Thyroid gland (tissue), 4 donors: ENCODE measurements at regions not wholly inside any gene's neighbourhood (a gene's known extent, or its start where the extent isn't known, plus 50 kb on each side); places are given as distances from the start of the nearest gene placed in this dataset.

Experiments used
- DNase-seq, 2 donors: peaks; one replicate each; pipeline ENCODE4 v3.0.0-alpha.2; 2019
- H3K27ac ChIP-seq, 3 donors: fragments of 200-600 bp; sonication (generic); 1 replicate in 2 of 3; 2 replicates in 1 of 3; pipeline ENCODE4 v1.5.1; 2016 to 2019; ENCODE audit warnings: mild to moderate bottlenecking in 1 of 3, moderate library complexity in 1 of 3
- H3K27me3 ChIP-seq: fragments of 200-600 bp; sonication (generic); one replicate; pipeline ENCODE4 v1.5.1; 2019
- H3K36me3 ChIP-seq, 2 donors: fragments of 200-600 bp; sonication (generic); one replicate each; pipeline ENCODE4 v1.5.1; 2016 to 2019
- H3K4me1 ChIP-seq, 2 donors: fragments of 200-600 bp; sonication (generic); one replicate each; pipeline ENCODE4 v1.5.1; 2017 to 2019
- H3K4me3 ChIP-seq, 3 donors: fragments of 200-600 bp; sonication (generic); replicated peaks in 1 of 3; 1 replicate in 2 of 3; 2 replicates in 1 of 3; pipeline ENCODE4 v1.5.1; 2016; ENCODE audit warnings: mild to moderate bottlenecking in 1 of 3
- H3K9me3 ChIP-seq: fragments of 200-600 bp; sonication (generic); one replicate; pipeline ENCODE4 v1.5.1; 2017
- CTCF ChIP-seq, 6 experiments: fragments of 200-600 bp in 3 of 6; fragments of 450-650 bp in 3 of 6; sonication (generic) in 3 of 6; IDR thresholded peaks; one replicate each; pipeline ENCODE4 v1.5.1; 2016 to 2019; ENCODE audit warnings: antibody characterized with exemption in 6 of 6, mild to moderate bottlenecking in 2 of 6, inconsistent platforms in 1 of 6, moderate library complexity in 1 of 6
- POLR2A ChIP-seq, 2 donors: fragments of 450-650 bp; IDR thresholded peaks; one replicate each; pipeline ENCODE4 v1.6.1; 2017; ENCODE audit warnings: antibody characterized with exemption in 2 of 2, mild to moderate bottlenecking in 2 of 2, moderate library complexity in 1 of 2
- WGBS, 2 donors: methylation state at CpG; one replicate each; pipeline ENCODE4 v1.1.5; 2017; 5-methylcytosine and 5-hydroxymethylcytosine counted together
- intact Hi-C: fragments of 100-400 bp; cut with DNase I; formaldehyde crosslinking; loops from one replicate; pipeline ENCODE4 v1.15.1; 2023

DNA sequence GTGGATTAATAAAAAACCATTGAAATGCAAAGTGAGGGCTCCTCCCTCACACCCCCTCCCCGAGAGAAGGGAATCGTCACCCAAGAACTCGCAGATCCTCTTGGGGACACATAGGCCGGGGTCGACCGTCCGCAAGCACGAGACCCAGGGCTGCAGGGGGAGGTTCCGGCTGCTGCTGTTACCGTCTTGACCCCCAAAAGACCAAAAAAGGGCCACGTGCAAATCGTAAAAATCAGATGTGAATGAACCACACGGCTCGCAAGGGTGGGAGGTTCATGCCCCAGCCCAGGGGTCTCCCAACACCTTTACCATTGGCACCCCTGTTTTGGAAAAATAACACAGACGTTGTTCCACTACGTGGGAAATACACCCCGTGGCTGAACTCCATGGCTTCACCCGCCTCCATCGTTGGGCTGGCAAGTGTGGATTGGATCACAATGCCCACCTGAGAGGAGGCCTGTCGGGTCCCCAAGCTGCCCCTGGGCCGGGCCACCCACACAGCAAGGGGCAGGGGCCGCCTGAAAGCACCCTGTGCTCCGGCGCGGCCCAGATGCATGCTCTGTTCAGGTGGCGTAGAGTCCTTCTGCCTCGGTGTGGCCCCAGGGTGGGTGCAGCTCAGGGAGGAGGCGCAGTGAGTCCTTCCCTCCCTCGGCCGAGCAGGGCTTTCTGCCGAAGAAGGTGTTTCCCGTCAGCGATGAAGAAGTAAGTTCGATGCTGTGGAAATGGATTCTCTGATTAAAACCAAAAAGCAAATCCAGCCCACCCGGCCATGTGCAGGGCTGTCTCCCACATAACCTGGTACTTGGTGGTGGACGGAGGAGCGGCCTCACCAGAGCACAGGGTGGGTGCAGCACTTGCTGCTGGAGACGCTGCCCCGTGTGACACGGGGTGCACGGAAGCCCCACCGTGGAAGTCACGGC, 85.0 kb downstream of the YTHDF1 start:
- Histone ChIP-seq H3K4me1 (no peaks in the 10 kb centered on the region), H3K9me3 (no peaks in the 10 kb centered on the region), H3K27me3 (no peaks in the 10 kb centered on the region), H3K4me3 (no peak overlapping the region), H3K36me3 (no peaks in the 10 kb centered on the region), H3K27ac (no peak overlapping the region)
- TF ChIP-seq POLR2A (IDR thresholded peaks at IDR 0.05) (no peak), CTCF (IDR thresholded peaks at IDR 0.05) (no peak)
- no peak for DNase-seq
- intact Hi-C loops = no loop called here
- WGBS, 2 donors = 62 to 68% methylated on average over 38 to 43 of the region's 43 CpGs

DNA sequence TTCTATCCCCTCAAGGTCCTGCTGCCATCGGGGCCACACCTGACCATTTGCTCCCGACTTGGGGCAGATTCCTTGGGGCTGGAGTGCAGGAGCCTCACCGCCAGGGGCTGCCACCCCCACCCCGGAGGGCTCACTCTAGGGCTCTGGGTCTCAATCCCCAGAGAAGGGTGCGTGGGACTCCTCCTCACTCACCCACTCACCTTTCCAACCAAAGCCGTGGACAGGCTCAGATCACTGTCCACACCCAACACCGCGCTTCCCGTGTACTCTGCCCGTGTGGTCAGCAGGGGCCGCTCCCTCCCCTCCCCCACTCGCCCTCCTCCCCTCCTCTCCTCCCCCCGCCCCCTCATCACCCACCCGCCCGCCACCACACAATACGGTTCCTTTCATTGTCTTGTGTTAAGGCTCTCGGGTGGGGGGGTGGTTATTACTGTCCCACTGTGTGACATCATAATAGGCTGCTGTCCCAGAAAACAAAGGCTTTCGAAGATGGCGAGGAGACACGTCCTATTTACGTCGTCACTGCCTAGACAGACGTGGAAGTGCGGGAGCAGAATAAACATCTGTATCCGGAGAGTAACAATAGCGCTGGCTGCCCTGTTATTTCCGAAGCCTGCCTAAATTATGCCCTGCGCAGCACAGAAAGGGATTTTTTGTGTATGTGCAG, 85.8 kb downstream of the YTHDF1 start:
- no peaks in the 10 kb centered on the region for H3K27me3 ChIP-seq
- no peaks in the 10 kb centered on the region for H3K4me1 ChIP-seq
- no peaks in the 10 kb centered on the region for H3K9me3 ChIP-seq
- 37 to 43% methylated on average over 20 to 25 of the region's 28 CpGs for WGBS, 2 donors
- no peak overlapping the region for H3K27ac ChIP-seq
- DNase-seq = no peak
- H3K4me3 ChIP-seq = no peak overlapping the region
- intact Hi-C loops = no loop called here
- TF ChIP-seq CTCF (IDR thresholded peaks at IDR 0.05) (no peak), POLR2A (IDR thresholded peaks at IDR 0.05) (no peak)
- no peaks in the 10 kb centered on the region for H3K36me3 ChIP-seq

GRCh38 chr20:63129376-63129965, 86.5 kb downstream of the YTHDF1 start:
- Histone ChIP-seq H3K36me3 (no peaks in the 10 kb centered on the region), H3K27ac (no peak overlapping the region), H3K4me3 (no peak overlapping the region), H3K4me1 (no peaks in the 10 kb centered on the region), H3K9me3 (no peaks in the 10 kb centered on the region), H3K27me3 (no peaks in the 10 kb centered on the region)
- TF ChIP-seq POLR2A (IDR thresholded peaks at IDR 0.05) (no peak), CTCF (IDR thresholded peaks at IDR 0.05) (no peak)
- WGBS, 2 donors = 74 to 76% methylated on average over 9 of the region's 9 CpGs
- intact Hi-C loops = no loop called here
- DNase-seq = no peak

- intact Hi-C loops = no loop called here
- DNase-seq = no peak
- 82 to 86% methylated on average over 17 of the region's 17 CpGs for WGBS, 2 donors
- Histone ChIP-seq H3K36me3 (no peaks in the 10 kb centered on the region), H3K27ac (no peak overlapping the region), H3K27me3 (no peaks in the 10 kb centered on the region), H3K4me3 (no peak overlapping the region), H3K9me3 (no peaks in the 10 kb centered on the region), H3K4me1 (no peaks in the 10 kb centered on the region)
- TF ChIP-seq POLR2A (IDR thresholded peaks at IDR 0.05) (no peak), CTCF (IDR thresholded peaks at IDR 0.05) (no peak)
These were observed 87.0 kb downstream of the YTHDF1 start for GRCh38 chr20:63128956-63129355.

DNA sequence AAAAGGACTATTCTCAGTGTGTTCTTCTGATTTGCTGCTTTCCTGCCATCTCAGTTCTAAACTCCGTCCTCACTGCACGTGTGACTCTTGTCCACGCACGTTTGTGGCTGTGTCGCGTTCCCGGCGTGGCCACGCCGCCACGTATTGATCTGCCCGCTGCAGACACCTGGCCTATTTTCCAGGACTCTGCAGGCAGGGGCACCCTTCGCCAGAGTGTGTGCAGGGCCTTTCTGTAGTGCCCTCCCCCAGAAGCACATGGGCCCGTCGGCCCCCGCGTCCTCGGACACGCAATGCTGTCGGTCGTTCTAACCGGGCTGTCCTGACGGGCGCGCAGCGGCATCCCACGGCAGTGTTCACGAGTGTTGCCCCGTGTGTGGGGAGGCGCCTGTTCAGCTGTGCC, 87.6 kb downstream of the YTHDF1 start:
- 91 to 93% methylated on average over 30 of the region's 30 CpGs for WGBS, 2 donors
- intact Hi-C loops = no loop called here
- Histone ChIP-seq H3K9me3 (no peaks in the 10 kb centered on the region), H3K27ac (no peak overlapping the region), H3K27me3 (no peaks in the 10 kb centered on the region), H3K4me3 (no peak overlapping the region), H3K36me3 (no peaks in the 10 kb centered on the region), H3K4me1 (no peaks in the 10 kb centered on the region)
- no peak for DNase-seq
- no peak for TF ChIP-seq POLR2A (IDR thresholded peaks at IDR 0.05)
- TF ChIP-seq CTCF (IDR thresholded peaks at IDR 0.05) = no peak
